Stomach (tissue), 8 donors: ENCODE measurements at regions not wholly inside any gene's neighbourhood (a gene's known extent, or its start where the extent isn't known, plus 50 kb on each side); places are given as distances from the start of the nearest gene placed in this dataset.

ENCODE experiments used
- DNase-seq, 2 donors: peaks; one replicate each; pipeline versions ENCODE4 v3.0.0 to v3.0.0-alpha.2; 2013 to 2019
- H3K27ac ChIP-seq, 5 donors: fragments of 200-600 bp in 4 of 5; sonication (generic) in 4 of 5; one replicate each; pipeline ENCODE4 v1.5.1; 2013 to 2019; ENCODE audit warnings: mild to moderate bottlenecking in 1 of 5, moderate library complexity in 1 of 5
- H3K27me3 ChIP-seq, 3 donors: fragments of 200-600 bp; sonication (generic); one replicate each; pipeline ENCODE4 v1.5.1; 2017 to 2019; ENCODE audit warnings: mixed run types in 1 of 3
- H3K36me3 ChIP-seq, 4 donors: fragments of 200-600 bp; sonication (generic); 1 replicate in 3 of 4; 2 replicates in 1 of 4; pipeline ENCODE4 v1.5.1; 2016 to 2019
- H3K4me1 ChIP-seq, 4 donors: fragments of 200-600 bp; sonication (generic); one replicate each; pipeline ENCODE4 v1.5.1; 2016 to 2019
- H3K4me3 ChIP-seq, 4 donors: fragments of 200-600 bp; sonication (generic) in 3 of 4; one replicate each; pipeline ENCODE4 v1.5.1; 2016 to 2019; ENCODE audit warnings: mild to moderate bottlenecking in 1 of 4
- H3K9me3 ChIP-seq, 4 donors: fragments of 200-600 bp; sonication (generic); one replicate each; pipeline ENCODE4 v1.5.1; 2016 to 2019
- EP300 ChIP-seq: sonication (generic); formaldehyde crosslinking; IDR thresholded peaks from one replicate; pipeline ENCODE4 v1.6.1; 2017; ENCODE audit warnings: antibody characterized with exemption
- POLR2A ChIP-seq, 4 donors: fragments of 450-650 bp; IDR thresholded peaks; one replicate each; pipeline ENCODE4 v1.6.1; 2016; ENCODE audit warnings: antibody characterized with exemption in 4 of 4, control low read depth in 2 of 4, mild to moderate bottlenecking in 1 of 4, moderate library complexity in 1 of 4
- POLR2AphosphoS5 ChIP-seq, 3 donors: sonication (generic); formaldehyde crosslinking; IDR thresholded peaks; one replicate each; pipeline ENCODE4 v1.6.1; 2016; ENCODE audit warnings: antibody characterized with exemption in 3 of 3
- WGBS, 5 donors: extraction: QIAGEN DNeasy Blood & Tissue Kit in 3 of 5; methylation state at CpG; one replicate each; pipeline versions ENCODE4 v1.1.5 to v1.1.7; 2013 to 2018; 5-methylcytosine and 5-hydroxymethylcytosine counted together
- intact Hi-C: fragments of 100-400 bp; cut with DNase I; formaldehyde crosslinking; loops from one replicate; pipeline ENCODE4 v1.15.1; 2023; ENCODE audit warnings: low total_unique reads
- TF ChIP-seq, protein P1 (sequence below), 7 experiments: fragments of 450-650 bp in 4 of 7; fragments of 200-600 bp in 3 of 7; sonication (generic) in 3 of 7; IDR thresholded peaks; one replicate each; pipeline ENCODE4 v1.5.1; 2016 to 2019; ENCODE audit warnings: antibody characterized with exemption in 7 of 7, control low read depth in 2 of 7, mild to moderate bottlenecking in 1 of 7
- donor health status: healthy with polysubstance abuse.
- donor health status: Bipolar disorder and iron deficiency.
- donor health status: healthy.

DNA sequence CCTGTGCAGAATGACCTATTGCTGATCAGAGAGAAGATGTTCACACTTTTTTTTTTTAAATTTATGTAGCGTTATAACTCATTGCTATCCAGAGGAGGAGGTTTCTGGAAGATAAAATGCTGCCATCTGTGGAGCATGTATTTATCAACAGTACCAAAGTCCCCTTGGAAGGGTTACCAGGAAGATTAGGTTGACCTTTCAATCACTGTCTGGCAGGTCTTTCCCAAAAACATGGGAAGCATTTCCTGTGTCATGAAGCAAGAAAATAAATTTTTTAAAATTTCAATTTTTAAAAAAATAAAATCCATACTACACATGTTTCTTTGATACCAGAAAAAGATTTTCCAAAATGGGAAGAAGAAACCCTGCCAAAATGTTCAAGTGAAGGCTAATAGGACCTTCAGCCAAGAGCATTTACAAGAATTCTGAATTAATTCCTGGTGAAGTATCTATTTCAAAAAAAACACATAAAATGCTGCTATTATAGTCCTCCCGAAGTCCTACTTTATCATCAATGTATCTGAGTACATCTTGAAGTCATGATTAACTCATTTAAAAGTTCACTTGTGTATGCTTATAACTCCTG lies 143.9 kb upstream of the RND3 start:
- no peak for TF ChIP-seq POLR2A (IDR thresholded peaks at IDR 0.05)
- TF ChIP-seq EP300 = no peak
- TF ChIP-seq POLR2AphosphoS5 (IDR thresholded peaks at IDR 0.05) = no peak
- TF ChIP-seq, protein P1, sequence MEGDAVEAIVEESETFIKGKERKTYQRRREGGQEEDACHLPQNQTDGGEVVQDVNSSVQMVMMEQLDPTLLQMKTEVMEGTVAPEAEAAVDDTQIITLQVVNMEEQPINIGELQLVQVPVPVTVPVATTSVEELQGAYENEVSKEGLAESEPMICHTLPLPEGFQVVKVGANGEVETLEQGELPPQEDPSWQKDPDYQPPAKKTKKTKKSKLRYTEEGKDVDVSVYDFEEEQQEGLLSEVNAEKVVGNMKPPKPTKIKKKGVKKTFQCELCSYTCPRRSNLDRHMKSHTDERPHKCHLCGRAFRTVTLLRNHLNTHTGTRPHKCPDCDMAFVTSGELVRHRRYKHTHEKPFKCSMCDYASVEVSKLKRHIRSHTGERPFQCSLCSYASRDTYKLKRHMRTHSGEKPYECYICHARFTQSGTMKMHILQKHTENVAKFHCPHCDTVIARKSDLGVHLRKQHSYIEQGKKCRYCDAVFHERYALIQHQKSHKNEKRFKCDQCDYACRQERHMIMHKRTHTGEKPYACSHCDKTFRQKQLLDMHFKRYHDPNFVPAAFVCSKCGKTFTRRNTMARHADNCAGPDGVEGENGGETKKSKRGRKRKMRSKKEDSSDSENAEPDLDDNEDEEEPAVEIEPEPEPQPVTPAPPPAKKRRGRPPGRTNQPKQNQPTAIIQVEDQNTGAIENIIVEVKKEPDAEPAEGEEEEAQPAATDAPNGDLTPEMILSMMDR (IDR thresholded peaks at IDR 0.05) = no peak
- intact Hi-C loops = no loop called here
- Histone ChIP-seq H3K9me3 (no peaks in the 10 kb centered on the region), H3K4me1 (no peaks in the 10 kb centered on the region), H3K27ac (no peak overlapping the region), H3K4me3 (no peak overlapping the region), H3K36me3 (no peaks in the 10 kb centered on the region), H3K27me3 (no peaks in the 10 kb centered on the region)
- 59 to 78% (median 69%) methylated on average over 2 of the region's 2 CpGs for WGBS, 5 donors
- no peak for DNase-seq

GRCh38 chr2:150630587-150631235 lies 143.2 kb upstream of the RND3 start:
- no peak for DNase-seq
- no peak overlapping the region for H3K27ac ChIP-seq
- no peaks in the 10 kb centered on the region for H3K36me3 ChIP-seq
- intact Hi-C loops = no loop called here
- TF ChIP-seq EP300 (no peak), POLR2AphosphoS5 (IDR thresholded peaks at IDR 0.05) (no peak), POLR2A (IDR thresholded peaks at IDR 0.05) (no peak)
- TF ChIP-seq, protein P1 (IDR thresholded peaks at IDR 0.05) = no peak
- WGBS, 5 donors = 69 to 85% (median 79%) methylated on average over 3 of the region's 3 CpGs
- H3K9me3 ChIP-seq = no peaks in the 10 kb centered on the region
- no peaks in the 10 kb centered on the region for H3K4me1 ChIP-seq
- no peaks in the 10 kb centered on the region for H3K27me3 ChIP-seq
- H3K4me3 ChIP-seq = no peak overlapping the region

- intact Hi-C loops = no loop called here
- Histone ChIP-seq H3K9me3 (no peaks in the 10 kb centered on the region), H3K4me3 (no peak overlapping the region), H3K36me3 (no peaks in the 10 kb centered on the region), H3K4me1 (no peaks in the 10 kb centered on the region), H3K27ac (no peak overlapping the region), H3K27me3 (no peaks in the 10 kb centered on the region)
- TF ChIP-seq EP300 = no peak
- TF ChIP-seq, protein P1 (IDR thresholded peaks at IDR 0.05) = no peak
- no peak for TF ChIP-seq POLR2AphosphoS5 (IDR thresholded peaks at IDR 0.05)
- no peak for TF ChIP-seq POLR2A (IDR thresholded peaks at IDR 0.05)
- no peak for DNase-seq
These were observed 140.1 kb upstream of the RND3 start for GRCh38 chr2:150627526-150627925.

- H3K4me1 ChIP-seq = peaks cover 0 to 3% (median 0%) of the 10 kb centered on the region in 4 donors
- WGBS, 5 donors = 29 to 76% (median 45%) methylated on average over 1 of the region's 1 CpG
- TF ChIP-seq EP300 (no peak), POLR2A (IDR thresholded peaks at IDR 0.05) (no peak), POLR2AphosphoS5 (IDR thresholded peaks at IDR 0.05) (no peak)
- TF ChIP-seq, protein P1 (IDR thresholded peaks at IDR 0.05) = no peak
- no peak overlapping the region for H3K4me3 ChIP-seq
- no peaks in the 10 kb centered on the region for H3K9me3 ChIP-seq
- no peak for DNase-seq
- intact Hi-C loops = no loop called here
- no peak overlapping the region for H3K27ac ChIP-seq
- H3K36me3 ChIP-seq = no peaks in the 10 kb centered on the region
- no peaks in the 10 kb centered on the region for H3K27me3 ChIP-seq
These were observed 139.5 kb upstream of the RND3 start for GRCh38 chr2:150626934-150627411.
